Nucleus accumbens (tissue), 56 donors: ENCODE measurements at regions not wholly inside any gene's neighbourhood (a gene's known extent, or its start where the extent isn't known, plus 50 kb on each side); places are given as distances from the start of the nearest gene placed in this dataset.

Experiments
- DNase-seq, 56 donors: peaks; one replicate each; lab custom pipeline; 2025; lab: John Stamatoyannopoulos, UW

- DNase-seq = no peak
Observed at GRCh38 chr9:17963498-17963897, 384.6 kb downstream of the SH3GL2 start.

GRCh38 chr9:17967731-17968130 lies 388.9 kb downstream of the SH3GL2 start:
- DNase-seq = no peak

- DNase-seq = no peak
Observed at GRCh38 chr9:17969232-17969631, 390.4 kb downstream of the SH3GL2 start.

- no peak for DNase-seq
Observed at GRCh38 chr9:17970277-17970676, 391.4 kb downstream of the SH3GL2 start.

DNA sequence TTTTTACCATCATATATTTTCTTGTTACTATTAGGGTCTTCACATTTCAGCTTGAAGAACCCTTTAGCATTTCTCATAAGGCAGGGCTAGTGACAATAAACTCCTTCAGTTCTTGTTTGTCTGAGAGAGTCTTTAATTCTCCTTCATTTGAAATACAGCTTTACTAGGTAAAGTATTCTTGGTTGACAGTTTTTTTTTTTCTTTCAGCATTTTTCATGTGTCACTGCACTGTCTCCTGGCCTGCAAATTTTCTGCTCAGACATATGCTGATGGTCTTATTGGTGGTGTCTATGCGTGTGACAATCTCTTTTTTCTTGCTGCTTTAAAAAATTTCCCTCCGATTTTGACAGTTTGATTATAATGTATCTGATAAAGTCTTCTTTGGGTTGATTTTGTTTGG lies 399.9 kb downstream of the SH3GL2 start:
- DNase-seq = no peak

- no peak for DNase-seq
Observed at GRCh38 chr9:17986595-17986994, 407.7 kb downstream of the SH3GL2 start.

DNA sequence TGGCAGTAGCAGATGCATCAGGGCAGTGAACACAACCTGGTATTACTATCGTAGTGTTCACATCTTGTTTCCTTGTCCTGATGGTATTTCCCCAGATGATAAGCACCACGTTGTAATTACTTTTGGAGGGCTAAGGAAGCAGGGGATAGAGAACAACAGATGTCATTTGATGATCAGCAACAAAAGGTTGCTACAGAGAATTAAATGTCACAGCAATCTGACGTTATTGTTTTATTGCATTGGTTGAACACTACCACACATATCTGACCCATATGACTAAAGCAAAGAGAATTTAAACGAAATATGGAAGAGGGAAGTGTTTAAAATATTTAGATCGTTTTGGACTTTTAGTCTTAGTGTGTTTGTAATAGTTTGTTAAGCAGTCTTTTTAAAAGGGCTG lies 408.3 kb downstream of the SH3GL2 start:
- DNase-seq = no peak

- DNase-seq = no peak
Observed at GRCh38 chr9:17988489-17988888, 409.6 kb downstream of the SH3GL2 start.

GRCh38 chr9:17990602-17991001 lies 411.7 kb downstream of the SH3GL2 start:
- no peak for DNase-seq

GRCh38 chr9:17993024-17993423 lies 414.2 kb downstream of the SH3GL2 start:
- DNase-seq = no peak

DNA sequence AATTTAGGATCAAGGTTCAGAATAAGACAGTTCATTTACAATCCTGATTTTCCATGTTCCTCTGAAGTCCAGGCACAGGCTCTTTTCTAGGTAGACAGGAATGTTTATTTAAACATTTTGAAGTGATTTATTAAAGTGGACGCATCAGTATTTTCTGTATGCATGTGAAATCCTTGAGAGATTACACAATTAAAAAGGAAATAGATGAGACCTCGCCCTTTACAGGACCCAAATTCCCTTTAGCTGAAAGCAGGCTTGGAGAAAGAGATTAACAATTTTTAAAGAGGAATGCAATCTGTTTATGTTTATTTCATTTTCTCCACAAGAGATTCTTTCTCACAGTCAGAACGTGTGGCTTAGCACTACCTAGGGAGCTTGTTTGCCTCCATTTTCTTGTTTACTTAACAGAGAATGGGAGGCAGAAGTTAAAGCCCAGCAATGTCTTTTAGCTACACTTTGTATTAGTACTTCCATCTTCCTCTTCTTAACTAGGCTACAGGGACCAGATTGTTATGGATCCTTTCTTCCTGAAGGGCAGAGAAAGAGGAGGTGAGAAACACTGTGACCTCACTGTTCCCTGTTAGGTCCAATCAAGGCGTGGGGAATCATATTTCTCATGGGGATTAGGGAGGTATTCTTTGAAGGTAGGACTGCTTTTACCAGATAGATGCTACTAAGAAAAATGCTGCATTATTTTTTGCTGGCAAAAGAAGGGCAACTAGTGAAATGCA lies 416.0 kb downstream of the SH3GL2 start:
- DNase-seq = no peak

GRCh38 chr9:17996728-17997127 lies 417.9 kb downstream of the SH3GL2 start:
- DNase-seq = no peak

DNA sequence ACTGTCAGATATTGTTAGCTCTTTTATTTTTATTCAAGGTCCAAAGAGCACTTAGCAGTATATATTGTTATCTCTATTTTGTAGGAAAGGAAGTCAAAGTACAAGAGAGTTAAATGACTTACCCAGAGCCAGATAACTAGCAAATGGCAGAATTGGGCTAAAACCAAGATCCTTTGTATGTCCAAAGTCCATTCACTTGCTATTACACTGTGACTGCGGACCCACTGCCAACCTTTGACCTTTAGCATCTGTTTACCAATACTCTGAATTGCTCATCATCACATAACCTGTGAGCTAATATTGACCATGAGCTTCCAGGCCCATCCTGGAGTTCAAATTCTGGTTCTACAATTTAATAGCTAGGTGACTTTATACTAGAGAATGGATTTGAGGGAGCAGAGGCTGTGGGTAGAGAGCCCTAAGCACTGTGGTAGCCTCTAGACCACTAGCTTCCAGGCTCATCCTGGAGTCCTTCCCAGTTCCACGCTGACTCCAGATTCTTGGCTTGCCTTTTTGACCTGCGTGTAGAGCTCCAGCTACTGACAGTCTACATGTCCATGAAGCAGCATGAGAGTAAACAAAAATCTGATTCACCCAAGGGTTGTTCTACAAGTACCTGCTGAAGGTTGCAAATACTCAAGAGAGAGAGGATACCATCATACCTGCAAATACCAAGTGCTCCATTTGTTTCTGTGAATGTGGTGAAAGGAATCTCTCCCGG lies 424.0 kb downstream of the SH3GL2 start:
- DNase-seq = no peak

GRCh38 chr9:18006591-18006990 lies 427.7 kb downstream of the SH3GL2 start:
- no peak for DNase-seq

- no peak for DNase-seq
Observed at GRCh38 chr9:18007621-18008020, 428.8 kb downstream of the SH3GL2 start.

GRCh38 chr9:18009902-18010301 lies 431.0 kb downstream of the SH3GL2 start:
- no peak for DNase-seq

DNA sequence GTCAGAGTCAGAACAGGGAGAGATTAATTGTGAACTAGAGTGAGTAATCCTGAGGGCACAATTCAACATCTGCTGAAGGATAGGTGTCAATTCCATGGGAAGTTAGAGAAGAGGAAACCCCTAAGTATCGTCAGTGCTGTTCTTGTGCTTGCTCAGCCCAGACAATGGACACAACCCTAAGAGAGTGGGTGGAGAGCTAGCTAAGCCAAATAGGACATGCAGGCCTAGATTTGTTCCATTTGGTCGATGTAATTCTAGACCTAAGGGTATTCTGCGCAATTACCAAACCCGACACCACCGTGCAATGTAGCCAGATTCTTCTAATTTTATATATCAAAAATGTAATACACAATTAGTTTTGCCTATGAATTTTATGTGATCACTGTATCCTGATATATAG lies 431.6 kb downstream of the SH3GL2 start:
- no peak for DNase-seq

DNA sequence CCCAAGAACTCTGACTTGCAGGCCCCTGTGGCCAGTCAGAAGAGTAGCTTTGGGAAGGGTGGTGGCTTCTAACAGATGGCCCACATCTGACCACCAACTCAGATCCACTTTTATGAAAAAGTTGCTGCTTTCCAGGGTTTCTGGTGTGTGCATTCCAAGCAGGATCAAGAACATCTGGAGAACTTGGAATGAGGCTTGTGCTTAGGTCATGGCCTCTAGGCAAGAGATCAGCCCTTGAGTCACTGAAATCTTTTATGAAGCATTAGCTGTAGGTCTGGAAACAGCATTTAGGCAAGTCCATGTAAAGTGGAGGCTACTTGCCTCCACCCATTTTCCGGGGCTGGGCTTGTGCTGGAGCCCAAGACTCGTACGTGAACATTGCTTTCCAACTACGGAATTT lies 433.3 kb downstream of the SH3GL2 start:
- no peak for DNase-seq

DNA sequence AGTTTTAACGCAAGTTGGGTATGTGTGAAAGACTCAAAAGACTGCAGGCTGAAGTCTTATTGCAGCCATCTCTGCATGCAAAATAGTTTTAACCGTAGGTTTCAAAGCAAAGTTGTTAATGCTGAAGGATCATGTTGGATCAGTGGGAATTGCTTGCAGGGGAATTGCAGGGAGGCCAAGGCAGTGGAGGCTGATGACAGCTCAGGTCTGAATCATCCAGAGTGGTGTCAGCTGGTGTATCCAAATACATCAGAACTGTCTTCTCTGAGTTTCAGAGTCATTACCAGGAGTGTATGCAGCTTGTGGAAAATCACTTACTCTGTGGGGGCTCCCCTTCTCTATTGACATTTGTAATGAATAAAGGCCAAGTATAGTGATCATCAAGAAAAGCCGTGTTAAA lies 435.7 kb downstream of the SH3GL2 start:
- DNase-seq = peak in 10 of 56 donors; percentile 0 to 45 (median 4)

GRCh38 chr9:18015116-18015515 lies 436.2 kb downstream of the SH3GL2 start:
- no peak for DNase-seq

DNA sequence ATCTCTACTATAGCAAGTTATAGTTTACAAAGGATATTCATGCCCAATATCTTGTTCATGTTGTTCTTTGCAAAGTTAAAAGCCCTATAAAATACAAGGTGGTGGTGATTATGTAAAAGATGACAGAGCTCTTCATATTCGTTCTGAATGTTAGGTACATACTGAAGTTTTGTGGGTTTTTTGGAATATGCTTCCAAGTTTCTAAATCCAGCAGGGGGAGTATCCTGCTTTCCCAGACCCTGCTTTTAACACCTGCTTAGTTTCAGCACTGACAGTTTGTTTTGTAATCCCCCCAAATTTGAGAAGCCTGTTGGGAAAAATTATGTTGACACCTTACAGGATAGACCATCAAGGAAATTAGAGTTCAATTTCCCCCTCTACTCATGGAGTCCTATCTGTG lies 438.3 kb downstream of the SH3GL2 start:
- no peak for DNase-seq

DNA sequence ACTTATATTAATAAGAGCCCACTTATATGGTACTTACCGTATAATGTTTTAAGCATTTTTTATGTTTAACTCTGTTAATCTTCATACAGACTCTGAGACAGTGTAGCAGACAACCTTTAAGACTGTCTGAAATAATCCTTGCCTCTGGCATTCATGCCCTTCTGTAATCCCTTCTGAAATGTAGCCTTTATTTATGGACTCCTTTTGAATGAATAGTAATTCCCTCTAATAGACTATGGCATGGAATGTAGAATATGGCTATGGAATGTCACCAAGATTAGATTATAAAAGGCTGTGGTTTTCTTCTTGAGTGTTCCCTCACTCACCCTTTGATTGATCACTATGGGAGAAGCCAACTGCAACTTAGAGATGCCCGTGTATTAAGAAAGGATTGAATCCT lies 439.4 kb downstream of the SH3GL2 start:
- DNase-seq = no peak
